H1 (cell line): ENCODE measurements at regions not wholly inside any gene's neighbourhood (a gene's known extent, or its start where the extent isn't known, plus 50 kb on each side); places are given as distances from the start of the nearest gene placed in this dataset.

Source experiments
- CTCF ChIA-PET: fragments of 300-600 bp; sonication (Branson Sonifier 250); formaldehyde crosslinking; loops from one replicate; lab custom pipeline; 2021; ENCODE audit not compliant: partially characterized antibody; lab: Charles Lee
- POLR2A ChIA-PET: fragments of 300-600 bp; sonication (Branson Sonifier 250); formaldehyde crosslinking; loops from one replicate; lab custom pipeline; 2021; ENCODE audit warnings: inconsistent platforms; ENCODE audit not compliant: partially characterized antibody; lab: Charles Lee
- DNase-seq, 2 experiments: peaks; one replicate each; pipeline versions ENCODE4 v3.0.0 to v3.0.0-alpha.2; 2010 to 2022; ENCODE audit warnings: low spot score in 2 of 2, low read depth in 1 of 2, mixed read lengths in 1 of 2
- FAIRE-seq: peaks from 2 replicates; lab custom pipeline; 2011; peaks lifted over from hg19 to GRCh38; lab: Jason Lieb, UNC
- H2AFZ ChIP-seq: 2 replicates; pipeline ENCODE4 v1.8.1; 2012; ENCODE audit warnings: low read length, inconsistent platforms
- H2AK5ac ChIP-seq: 2 replicates; pipeline ENCODE4 v1.6.1; 2013; ENCODE audit warnings: low read depth, low read length
- H2BK120ac ChIP-seq: replicated peaks from 2 replicates; pipeline ENCODE3; 2013; ENCODE audit warnings: low read depth, low read length, inconsistent platforms
- H2BK12ac ChIP-seq: 2 replicates; pipeline ENCODE4 v1.6.1; 2013; ENCODE audit warnings: low read depth, low read length
- H2BK15ac ChIP-seq: 2 replicates; pipeline ENCODE4 v1.6.1; 2013; ENCODE audit warnings: low read length
- H2BK20ac ChIP-seq: 2 replicates; pipeline ENCODE4 v1.6.1; 2013; ENCODE audit warnings: low read length
- H2BK5ac ChIP-seq: 2 replicates; pipeline ENCODE4 v1.6.1; 2013; ENCODE audit warnings: low read depth, low read length
- H3K14ac ChIP-seq: 2 replicates; pipeline ENCODE4 v1.6.1; 2013; ENCODE audit warnings: inconsistent platforms; ENCODE audit not compliant: insufficient read length
- H3K18ac ChIP-seq: 2 replicates; pipeline ENCODE4 v1.6.1; 2013; ENCODE audit warnings: low read length; ENCODE audit errors: extremely low read depth
- H3K23ac ChIP-seq: 2 replicates; pipeline ENCODE4 v1.6.1; 2013; ENCODE audit warnings: inconsistent platforms; ENCODE audit not compliant: insufficient read length
- H3K23me2 ChIP-seq: 2 replicates; pipeline ENCODE4 v1.6.1; 2013; ENCODE audit warnings: low read depth, low read length
- H3K27ac ChIP-seq: 2 replicates; pipeline ENCODE4 v1.6.1; 2011; ENCODE audit warnings: low read depth, low read length, inconsistent platforms
- H3K27me3 ChIP-seq, 4 experiments: replicated peaks in 1 of 4; 1 replicate in 1 of 4; 2 replicates in 3 of 4; pipeline versions ENCODE4 v1.6.1 to v1.8.1; 2011 to 2013; ENCODE audit warnings: low read length in 3 of 4, mild to moderate bottlenecking in 3 of 4, inconsistent platforms in 2 of 4, mixed read lengths in 2 of 4, moderate library complexity in 1 of 4; ENCODE audit not compliant: control insufficient read depth in 3 of 4, insufficient read depth in 3 of 4; ENCODE audit errors: extremely low read depth in 1 of 4
- H3K36me3 ChIP-seq, 4 experiments: 2 replicates each; pipeline versions ENCODE4 v1.6.1 to v1.8.1; 2011 to 2013; ENCODE audit warnings: mild to moderate bottlenecking in 4 of 4, low read length in 3 of 4, moderate library complexity in 2 of 4, control low read depth in 1 of 4, inconsistent platforms in 1 of 4; ENCODE audit not compliant: insufficient read depth in 4 of 4, control insufficient read depth in 2 of 4
- H3K4ac ChIP-seq: replicated peaks from 2 replicates; pipeline ENCODE3; 2013; ENCODE audit warnings: low read length, low read depth, mixed read lengths, inconsistent platforms; ENCODE audit not compliant: insufficient read length
- H3K4me1 ChIP-seq, 4 experiments: replicated peaks in 1 of 4; 1 replicate in 1 of 4; 2 replicates in 3 of 4; pipeline versions ENCODE4 v1.6.1 to v1.8.1; 2011 to 2013; ENCODE audit warnings: low read length in 3 of 4, inconsistent platforms in 2 of 4, mixed read lengths in 1 of 4; ENCODE audit not compliant: insufficient read depth in 4 of 4, control insufficient read depth in 3 of 4
- H3K4me2 ChIP-seq, 2 experiments: 2 replicates each; pipeline versions ENCODE4 v1.6.1 to v1.8.1; 2011 to 2013; ENCODE audit warnings: low read depth in 2 of 2, low read length in 2 of 2, control low read depth in 1 of 2, inconsistent platforms in 1 of 2, mild to moderate bottlenecking in 1 of 2; ENCODE audit not compliant: insufficient read depth in 1 of 2
- H3K4me3 ChIP-seq, 4 experiments: fragments of 200-600, 300-600 bp in 1 of 4; sonication (generic), shearing (Covaris generic), sonication (Bioruptor Twin) in 1 of 4; 2 replicates each; pipeline versions ENCODE4 v1.5.1 to v1.8.1; 2011 to 2016; ENCODE audit warnings: low read length in 4 of 4, low read depth in 3 of 4, control low read depth in 2 of 4, inconsistent platforms in 2 of 4, mild to moderate bottlenecking in 2 of 4, mixed read lengths in 1 of 4, moderate library complexity in 1 of 4; ENCODE audit not compliant: insufficient read depth in 2 of 4; ENCODE audit errors: extremely low read depth in 1 of 4
- H3K56ac ChIP-seq: replicated peaks from 2 replicates; pipeline ENCODE3; 2013; ENCODE audit warnings: low read depth, mild to moderate bottlenecking, mixed read lengths, low read length, inconsistent platforms; ENCODE audit not compliant: insufficient read length
- H3K79me1 ChIP-seq: 2 replicates; pipeline ENCODE4 v1.6.1; 2013; ENCODE audit warnings: low read depth, low read length, control low read depth
- H3K79me2 ChIP-seq, 2 experiments: 2 replicates each; pipeline versions ENCODE4 v1.6.1 to v1.8.1; 2012 to 2013; ENCODE audit warnings: low read length in 2 of 2, mild to moderate bottlenecking in 2 of 2, inconsistent platforms in 1 of 2; ENCODE audit not compliant: insufficient read depth in 2 of 2, control insufficient read depth in 1 of 2
- H3K9ac ChIP-seq, 4 experiments: replicated peaks in 1 of 4; 1 replicate in 1 of 4; 2 replicates in 3 of 4; pipeline versions ENCODE4 v1.6.1 to v1.8.1; 2011 to 2013; ENCODE audit warnings: low read depth in 3 of 4, low read length in 3 of 4, control low read depth in 2 of 4, mild to moderate bottlenecking in 2 of 4, moderate library complexity in 2 of 4, inconsistent platforms in 1 of 4; ENCODE audit errors: extremely low read depth in 1 of 4
- H3K9me3 ChIP-seq, 2 experiments: 2 replicates each; pipeline versions ENCODE4 v1.6.1 to v1.8.1; 2012 to 2013; ENCODE audit warnings: mild to moderate bottlenecking in 2 of 2, moderate library complexity in 2 of 2, control low read depth in 1 of 2, inconsistent platforms in 1 of 2, low read depth in 1 of 2, low read length in 1 of 2, mixed read lengths in 1 of 2; ENCODE audit not compliant: insufficient read depth in 2 of 2
- H4K20me1 ChIP-seq, 2 experiments: replicated peaks in 1 of 2; 2 replicates each; pipeline versions ENCODE3 to v1.8.1; 2011 to 2013; ENCODE audit warnings: inconsistent platforms in 2 of 2, low read length in 2 of 2, mild to moderate bottlenecking in 1 of 2; ENCODE audit not compliant: insufficient read depth in 2 of 2, control insufficient read depth in 1 of 2
- H4K5ac ChIP-seq: 2 replicates; pipeline ENCODE4 v1.6.1; 2013; ENCODE audit warnings: low read length, low read depth, mixed read lengths, inconsistent platforms; ENCODE audit not compliant: insufficient read length
- H4K8ac ChIP-seq: 2 replicates; pipeline ENCODE4 v1.8.0; 2013; ENCODE audit warnings: mild to moderate bottlenecking, moderate library complexity, low read length, inconsistent platforms; ENCODE audit not compliant: insufficient read depth; ENCODE audit errors: extremely low read depth
- H4K91ac ChIP-seq: replicated peaks from 2 replicates; pipeline ENCODE3; 2013; ENCODE audit warnings: low read length, mixed read lengths, inconsistent platforms; ENCODE audit not compliant: insufficient read length
- BCL11A ChIP-seq, 2 experiments: IDR thresholded peaks; one replicate each; pipeline ENCODE4 v1.6.1; 2011; ENCODE audit warnings: low read depth in 2 of 2, low read length in 2 of 2, mild to moderate bottlenecking in 2 of 2
- BRCA1 ChIP-seq: IDR thresholded peaks from 2 replicates; pipeline ENCODE4 v1.6.1; 2012; ENCODE audit warnings: low read depth, low read length, improper control_type of control experiment
- MAFK ChIP-seq: IDR thresholded peaks from 2 replicates; pipeline ENCODE4 v1.6.1; 2012; ENCODE audit warnings: low read depth, mild to moderate bottlenecking, improper control_type of control experiment, low read length
- NANOG ChIP-seq: IDR thresholded peaks from 2 replicates; pipeline ENCODE4 v1.6.1; 2011; ENCODE audit warnings: low read length, low read depth, mild to moderate bottlenecking, inconsistent platforms; ENCODE audit not compliant: insufficient read depth, poor library complexity, severe bottlenecking
- RNF2 ChIP-seq: fragments of 200-900, 300-1000 bp; sonication (generic); IDR thresholded peaks from 2 replicates; pipeline ENCODE4 v1.7.1; 2016; ENCODE audit warnings: borderline replicate concordance, low read depth, mild to moderate bottlenecking, antibody characterized with exemption, low read length; ENCODE audit not compliant: poor library complexity, severe bottlenecking; ENCODE audit errors: missing control alignments
- TAF1 ChIP-seq: IDR thresholded peaks from 2 replicates; pipeline ENCODE4 v1.6.1; 2011; ENCODE audit warnings: mild to moderate bottlenecking, low read depth, low read length
- TEAD4 ChIP-seq: IDR thresholded peaks from 2 replicates; pipeline ENCODE4 v1.6.1; 2012; ENCODE audit warnings: low read depth, low read length, inconsistent platforms, mixed read lengths
- USF2 ChIP-seq: IDR thresholded peaks from 2 replicates; pipeline ENCODE4 v1.6.1; 2011; ENCODE audit warnings: low read length, improper control_type of control experiment
- YY1 ChIP-seq: IDR thresholded peaks from 2 replicates; pipeline ENCODE4 v1.6.1; 2011; ENCODE audit warnings: low read depth, mild to moderate bottlenecking, low read length
- WGBS, 2 experiments: shearing (Covaris generic) in 1 of 2; methylation state at CpG; one replicate each; pipeline versions ENCODE4 v1.1.6 to v1.1.7; 2013 to 2015; ENCODE audit warnings: low lambda C conversion rate in 2 of 2, mixed read lengths in 2 of 2, inconsistent platforms in 1 of 2, low coverage in 1 of 2, missing lambda C conversion rate in 1 of 2; ENCODE audit not compliant: insufficient replicate concordance in 2 of 2, insufficient coverage in 1 of 2, insufficient read length in 1 of 2; ENCODE audit errors: extremely low coverage in 1 of 2, missing lambda C conversion rate in 1 of 2; 5-methylcytosine and 5-hydroxymethylcytosine counted together
- TF ChIP-seq, protein P1 (sequence below), 3 experiments: IDR thresholded peaks; 1 replicate in 2 of 3; 2 replicates in 1 of 3; pipeline versions ENCODE4 v1.5.1 to v1.6.1; 2011; ENCODE audit warnings: low read length in 3 of 3, mild to moderate bottlenecking in 3 of 3, inconsistent platforms in 2 of 3, low read depth in 1 of 3, moderate library complexity in 1 of 3; ENCODE audit not compliant: insufficient read depth in 1 of 3; ENCODE audit errors: control extremely low read depth in 1 of 3
- TF ChIP-seq, protein P2 (sequence below): IDR thresholded peaks from 2 replicates; pipeline ENCODE4 v1.6.1; 2012; ENCODE audit warnings: inconsistent platforms

DNA sequence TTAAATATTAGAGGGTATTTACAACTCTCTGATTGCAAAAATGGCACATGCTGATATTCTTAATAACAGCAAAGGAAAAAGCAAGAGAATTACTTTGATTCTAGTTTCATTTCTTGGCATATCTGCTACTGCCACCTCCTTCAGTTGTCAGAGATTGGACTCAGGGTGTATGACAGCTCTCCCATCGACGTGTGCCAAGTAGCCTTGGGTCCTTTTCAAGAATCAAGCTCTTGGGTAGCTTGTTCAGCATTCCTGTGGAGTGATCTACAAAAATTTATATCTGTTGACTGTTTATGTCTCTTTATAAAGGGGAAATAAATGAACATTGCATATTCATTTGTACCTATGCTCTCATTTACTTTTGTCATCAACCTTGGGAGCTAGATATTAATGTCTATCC lies 315.6 kb downstream of the PRR16 start:
- Histone ChIP-seq H3K79me2 (no peaks in the 10 kb centered on the region), H3K4ac (no peak overlapping the region), H3K56ac (no peak overlapping the region), H3K18ac (no peak overlapping the region), H3K23me2 (no peaks in the 10 kb centered on the region), H3K14ac (no peak overlapping the region), H3K4me3 (no peak overlapping the region), H2BK5ac (no peak overlapping the region), H2AFZ (no peak overlapping the region), H2BK15ac (no peak overlapping the region), H3K27ac (no peak overlapping the region), H3K36me3 (no peaks in the 10 kb centered on the region), H3K9me3 (no peaks in the 10 kb centered on the region), H2BK12ac (no peak overlapping the region), H2AK5ac (no peak overlapping the region), H4K8ac (no peak overlapping the region), H4K5ac (no peak overlapping the region), H3K23ac (no peak overlapping the region), H2BK20ac (no peak overlapping the region), H2BK120ac (no peak overlapping the region), H3K27me3 (no peaks in the 10 kb centered on the region), H3K79me1 (no peaks in the 10 kb centered on the region), H3K4me2 (no peak overlapping the region), H3K4me1 (no peaks in the 10 kb centered on the region), H4K20me1 (no peaks in the 10 kb centered on the region), H4K91ac (no peak overlapping the region), H3K9ac (no peak overlapping the region)
- WGBS, 2 experiments = 88% methylated on average over 2 of the region's 2 CpGs; no CpG with 5 or more reads in 1 of the 2 experiments
- POLR2A ChIA-PET = no interaction called here
- DNase-seq (no peak), FAIRE-seq (no peak)
- CTCF ChIA-PET = interaction anchor here (0.7 to 0.9 kb wide), 2 partner anchors 9 to 12 kb away, joined by 3 read pairs; no protein-coding TSS in a partner anchor
- TF ChIP-seq BRCA1 (no peak), TAF1 (no peak), MAFK (no peak), BCL11A (IDR thresholded peaks at IDR 0.05; ENCODE audit: low read depth in 2 of 2, low read length in 2 of 2) (no peak), YY1 (no peak), USF2 (no peak), TEAD4 (no peak), NANOG (no peak), RNF2 (no peak)
- TF ChIP-seq, protein P1, sequence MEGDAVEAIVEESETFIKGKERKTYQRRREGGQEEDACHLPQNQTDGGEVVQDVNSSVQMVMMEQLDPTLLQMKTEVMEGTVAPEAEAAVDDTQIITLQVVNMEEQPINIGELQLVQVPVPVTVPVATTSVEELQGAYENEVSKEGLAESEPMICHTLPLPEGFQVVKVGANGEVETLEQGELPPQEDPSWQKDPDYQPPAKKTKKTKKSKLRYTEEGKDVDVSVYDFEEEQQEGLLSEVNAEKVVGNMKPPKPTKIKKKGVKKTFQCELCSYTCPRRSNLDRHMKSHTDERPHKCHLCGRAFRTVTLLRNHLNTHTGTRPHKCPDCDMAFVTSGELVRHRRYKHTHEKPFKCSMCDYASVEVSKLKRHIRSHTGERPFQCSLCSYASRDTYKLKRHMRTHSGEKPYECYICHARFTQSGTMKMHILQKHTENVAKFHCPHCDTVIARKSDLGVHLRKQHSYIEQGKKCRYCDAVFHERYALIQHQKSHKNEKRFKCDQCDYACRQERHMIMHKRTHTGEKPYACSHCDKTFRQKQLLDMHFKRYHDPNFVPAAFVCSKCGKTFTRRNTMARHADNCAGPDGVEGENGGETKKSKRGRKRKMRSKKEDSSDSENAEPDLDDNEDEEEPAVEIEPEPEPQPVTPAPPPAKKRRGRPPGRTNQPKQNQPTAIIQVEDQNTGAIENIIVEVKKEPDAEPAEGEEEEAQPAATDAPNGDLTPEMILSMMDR (IDR thresholded peaks at IDR 0.05; ENCODE audit: control extremely low read depth in 1 of 3, insufficient read depth in 1 of 3, low read depth in 1 of 3, low read length in 3 of 3) = no peak
- TF ChIP-seq, protein P2, sequence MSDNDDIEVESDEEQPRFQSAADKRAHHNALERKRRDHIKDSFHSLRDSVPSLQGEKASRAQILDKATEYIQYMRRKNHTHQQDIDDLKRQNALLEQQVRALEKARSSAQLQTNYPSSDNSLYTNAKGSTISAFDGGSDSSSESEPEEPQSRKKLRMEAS = no peak
